SKM-1 treated with dmso at 0.1 percent for 144 hours (cell line): ENCODE measurements at regions not wholly inside any gene's neighbourhood (a gene's known extent, or its start where the extent isn't known, plus 50 kb on each side); places are given as distances from the start of the nearest gene placed in this dataset.

Experiments
- DNase-seq: peaks from one replicate; lab custom pipeline; 2025; ENCODE audit not compliant: unreplicated experiment; lab: John Stamatoyannopoulos, UW

DNA sequence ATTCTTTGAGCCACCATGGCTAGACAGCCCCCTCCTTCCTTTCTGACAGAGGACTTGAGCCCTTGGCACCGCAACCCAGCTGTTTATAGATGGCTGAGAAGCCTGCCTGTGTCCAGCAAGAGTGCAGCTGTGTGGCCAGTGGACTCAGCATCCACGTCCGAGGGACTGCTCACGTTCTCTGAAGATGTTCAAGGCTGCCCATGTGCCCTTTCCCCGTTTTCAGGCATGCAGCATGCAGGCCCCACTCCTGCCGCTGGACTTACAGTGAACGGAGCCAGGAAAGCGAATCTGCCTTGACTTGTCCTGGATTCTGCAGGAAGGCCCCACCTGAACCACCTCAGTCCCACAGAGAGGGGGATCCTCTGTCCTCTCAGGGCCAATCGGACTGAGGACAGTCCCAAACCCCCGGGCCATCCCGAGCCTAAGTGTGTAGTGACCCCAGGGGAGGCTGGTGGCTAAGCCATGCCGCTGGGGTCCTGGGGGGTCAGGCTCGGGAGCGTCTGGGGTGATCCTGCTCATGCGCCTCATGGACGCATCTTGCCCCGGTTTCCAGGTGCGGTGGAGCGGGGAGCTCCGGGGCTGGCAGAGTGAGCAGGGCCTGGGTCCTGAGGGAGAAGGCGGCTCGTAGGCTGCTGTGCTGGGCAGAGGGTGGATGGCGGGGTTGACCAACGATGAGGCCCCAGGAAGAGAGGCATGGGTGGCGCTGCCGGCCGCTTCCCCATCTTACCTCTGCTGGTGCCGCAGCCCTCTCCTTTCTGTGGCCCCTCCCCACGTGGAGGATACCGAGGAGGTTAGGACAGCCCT lies 170.7 kb downstream of the CTTN start:
- DNase-seq: no peak

DNA sequence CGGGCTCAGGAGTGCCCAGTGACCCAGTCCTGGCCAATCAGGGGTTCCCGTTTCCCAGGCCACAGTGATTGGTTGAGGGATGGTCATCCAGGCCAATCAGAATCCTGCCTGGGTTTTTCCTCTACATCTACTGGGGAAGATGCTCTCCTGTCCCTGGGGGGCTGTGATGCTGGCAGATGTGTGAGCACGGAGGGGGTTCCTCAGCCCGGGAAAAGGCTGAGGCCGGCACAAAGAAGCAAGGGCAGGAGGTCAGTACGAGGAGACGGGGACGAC lies 171.2 kb downstream of the CTTN start:
- no peak for DNase-seq

GRCh38 chr11:70569996-70570692 lies 171.8 kb downstream of the CTTN start:
- no peak for DNase-seq

DNA sequence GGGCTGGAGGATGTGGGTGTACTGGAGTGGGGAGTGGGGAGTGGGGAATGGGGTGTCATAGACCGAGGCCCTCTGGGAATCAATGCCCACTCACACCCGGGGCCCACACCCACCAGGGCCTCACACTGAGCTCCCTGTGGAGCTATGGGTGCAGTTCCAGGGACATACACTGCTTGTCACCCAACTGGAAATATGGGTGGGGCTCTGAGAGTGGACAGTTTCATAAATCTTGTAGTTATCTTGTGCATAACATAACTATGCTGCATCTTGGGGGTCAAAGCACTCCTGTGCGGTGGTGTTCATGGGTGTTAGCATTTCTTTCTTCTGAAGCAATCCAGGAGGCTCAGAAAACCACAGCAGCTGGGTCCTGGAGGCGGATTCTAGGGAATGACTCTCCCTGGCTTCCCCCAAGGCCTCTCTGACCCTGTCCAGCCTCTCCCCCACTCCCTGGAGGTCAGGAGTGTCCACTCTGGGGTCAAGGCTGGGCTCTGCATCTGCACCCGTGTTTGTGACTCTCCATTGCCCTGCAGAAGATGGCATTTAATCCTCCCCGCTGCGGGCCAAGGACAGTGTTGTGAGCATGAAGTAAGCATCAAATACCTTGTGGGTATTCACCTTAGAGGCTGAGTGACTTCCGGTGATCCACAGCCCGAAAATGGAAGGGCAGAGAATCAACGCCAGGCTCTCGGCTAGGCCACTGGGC lies 172.5 kb downstream of the CTTN start:
- no peak for DNase-seq

DNA sequence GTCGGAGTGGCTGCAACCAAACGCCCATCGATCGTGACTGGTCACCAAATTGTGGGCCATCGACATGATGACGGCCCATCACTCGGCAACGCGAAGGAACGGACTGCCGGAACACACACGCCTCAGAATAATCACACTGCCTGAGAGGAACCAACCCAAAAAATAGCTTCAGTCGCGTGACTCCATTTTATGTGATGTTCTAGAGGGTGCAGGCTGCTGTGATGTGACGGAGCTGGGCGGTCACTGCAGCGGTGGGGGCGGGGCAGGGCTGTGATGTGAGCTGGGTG lies 174.6 kb downstream of the CTTN start:
- no peak for DNase-seq

DNA sequence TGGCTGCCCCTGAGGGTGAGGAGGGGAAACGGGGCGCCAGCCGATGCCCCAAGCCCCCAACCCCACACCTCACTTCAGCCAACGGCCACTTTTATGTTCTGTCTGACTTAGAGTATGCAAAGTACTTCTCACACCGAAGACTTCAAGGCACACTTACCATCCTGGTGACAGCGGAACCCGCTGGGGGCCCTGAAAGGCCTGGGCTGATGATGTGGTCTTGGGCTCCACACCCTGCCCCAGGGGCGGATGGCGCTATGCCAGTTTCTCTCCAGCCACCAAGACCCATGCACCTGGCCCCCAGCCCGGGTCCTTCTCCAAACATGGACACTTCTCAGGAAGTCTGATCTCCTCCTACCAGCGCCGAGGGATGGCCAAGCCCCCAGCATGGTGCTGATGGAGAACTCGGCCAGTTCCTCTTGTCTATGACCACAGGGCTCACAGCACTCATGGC lies 175.4 kb downstream of the CTTN start:
- DNase-seq: no peak

- no peak for DNase-seq
Observed at GRCh38 chr11:70574725-70575347, 176.5 kb downstream of the CTTN start.

DNA sequence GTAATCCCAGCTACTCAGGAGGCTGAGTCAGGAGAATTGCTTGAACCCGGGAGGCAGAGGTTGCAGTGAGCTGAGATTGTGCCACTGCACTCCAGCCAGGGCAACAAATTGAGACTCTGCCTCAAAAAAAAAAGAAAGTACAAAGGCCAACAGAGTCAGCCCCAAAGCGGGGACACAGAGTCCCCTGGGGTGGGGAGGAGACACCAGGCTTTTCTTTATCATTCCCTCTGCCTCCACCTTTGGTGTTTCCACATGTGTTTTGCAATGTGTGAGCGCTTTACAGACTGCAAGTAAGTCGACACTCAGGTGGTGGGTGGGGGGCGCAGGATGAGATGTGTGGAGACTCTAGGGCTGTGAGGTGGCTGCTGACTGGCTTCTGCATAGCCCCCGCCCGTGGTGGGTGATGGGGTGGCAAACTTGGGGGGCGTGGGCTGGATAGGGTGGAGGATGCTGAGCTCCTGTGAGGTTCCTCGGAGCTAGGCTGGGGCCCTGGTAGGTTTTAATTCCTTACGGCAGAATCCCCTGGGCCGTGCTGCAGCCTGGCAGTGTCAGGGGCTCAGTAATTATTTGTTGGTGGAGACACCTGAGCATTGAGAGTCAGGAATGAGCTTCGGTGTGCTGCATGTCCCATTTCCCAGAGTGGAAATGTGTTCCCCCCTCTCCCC lies 177.2 kb downstream of the CTTN start:
- DNase-seq: no peak

- DNase-seq: no peak
Observed at GRCh38 chr11:70577258-70577603, 178.9 kb downstream of the CTTN start.

DNA sequence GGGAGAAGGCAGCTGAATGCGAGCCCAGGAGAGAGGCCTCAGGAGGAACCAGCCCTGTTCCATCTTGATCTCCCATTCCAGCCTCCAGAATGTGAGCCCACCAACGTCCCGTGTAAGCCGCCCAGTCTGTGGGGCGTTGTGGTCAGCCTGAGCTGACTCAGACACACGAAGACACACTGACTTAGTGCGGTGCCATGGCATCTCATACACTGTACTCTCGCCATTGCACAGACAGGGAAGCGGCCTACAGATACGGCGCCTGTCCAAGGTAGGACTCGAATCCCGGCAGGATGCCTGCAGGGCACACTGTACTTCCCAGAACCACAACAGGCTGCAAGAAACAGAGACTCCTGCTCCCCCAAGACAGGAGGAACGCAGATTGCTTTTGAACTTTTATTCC lies 179.6 kb downstream of the CTTN start:
- no peak for DNase-seq

DNA sequence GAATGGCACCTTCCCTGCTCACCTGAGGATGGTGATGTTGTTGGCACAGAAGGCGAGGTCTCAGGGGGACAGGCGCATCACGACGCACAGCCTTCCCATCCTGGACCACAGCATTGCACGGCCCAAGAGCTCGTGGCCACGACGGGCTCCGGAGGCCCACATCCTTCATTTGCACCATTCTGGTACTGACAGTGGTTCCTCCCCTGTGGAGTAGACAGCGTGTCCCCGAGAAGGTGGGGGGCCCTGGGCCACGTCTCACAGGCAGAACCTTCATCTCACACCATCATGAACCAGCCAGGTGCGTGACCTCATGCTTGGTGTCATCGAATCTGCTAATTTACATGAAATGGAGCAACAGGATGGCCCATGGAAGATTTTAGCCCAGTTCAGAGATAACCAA lies 180.0 kb downstream of the CTTN start:
- no peak for DNase-seq

DNA sequence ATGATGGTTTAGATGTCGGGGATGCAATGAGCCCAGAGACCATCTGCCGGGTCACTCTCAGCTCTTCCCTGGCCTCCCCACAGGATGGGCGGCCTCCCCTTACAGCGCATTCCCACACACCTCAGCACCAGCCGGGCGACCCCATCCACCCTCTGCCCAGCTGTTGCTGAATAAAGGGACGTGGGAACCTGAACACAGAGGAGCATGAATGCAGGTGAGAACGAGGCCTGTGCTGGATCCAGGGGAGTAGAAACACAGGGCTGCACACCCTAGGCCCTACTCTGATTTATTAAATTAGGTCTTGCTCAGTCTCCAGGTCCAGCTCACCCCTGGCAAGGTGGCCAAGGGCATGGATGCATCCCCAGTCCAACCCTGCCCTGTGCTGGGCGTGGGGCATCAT lies 180.5 kb downstream of the CTTN start:
- DNase-seq: no peak

DNA sequence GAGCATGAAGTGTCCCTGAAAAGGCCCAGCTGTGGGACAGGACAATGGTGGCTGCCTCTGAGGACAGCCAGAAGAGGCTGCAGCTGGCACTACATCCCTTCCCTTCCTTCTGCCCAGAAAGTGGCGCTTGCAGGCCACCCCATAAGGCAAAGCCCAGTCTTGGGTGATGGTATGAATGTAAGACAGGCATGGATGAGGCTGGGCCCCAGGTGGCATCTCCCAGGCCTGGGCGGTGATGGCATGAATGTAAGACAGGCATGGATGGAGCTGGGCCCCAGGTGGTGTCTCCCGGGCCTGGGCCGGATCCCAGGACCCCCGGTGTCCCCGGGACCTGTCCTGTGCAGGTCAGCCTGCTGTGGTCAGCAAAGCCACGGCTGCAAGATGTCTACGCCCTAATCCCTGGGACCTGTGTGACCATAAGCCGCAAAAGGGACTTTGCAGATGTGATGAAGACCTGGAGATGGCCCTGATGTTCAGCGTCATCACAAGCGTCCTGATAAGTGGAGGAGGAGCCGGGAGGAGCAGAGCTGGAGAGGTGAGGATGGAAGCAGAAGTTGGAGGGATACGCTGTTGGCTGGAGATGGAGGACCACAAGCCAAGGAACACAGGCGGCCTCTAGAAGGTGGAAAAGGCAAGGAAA lies 181.1 kb downstream of the CTTN start:
- no peak for DNase-seq

DNA sequence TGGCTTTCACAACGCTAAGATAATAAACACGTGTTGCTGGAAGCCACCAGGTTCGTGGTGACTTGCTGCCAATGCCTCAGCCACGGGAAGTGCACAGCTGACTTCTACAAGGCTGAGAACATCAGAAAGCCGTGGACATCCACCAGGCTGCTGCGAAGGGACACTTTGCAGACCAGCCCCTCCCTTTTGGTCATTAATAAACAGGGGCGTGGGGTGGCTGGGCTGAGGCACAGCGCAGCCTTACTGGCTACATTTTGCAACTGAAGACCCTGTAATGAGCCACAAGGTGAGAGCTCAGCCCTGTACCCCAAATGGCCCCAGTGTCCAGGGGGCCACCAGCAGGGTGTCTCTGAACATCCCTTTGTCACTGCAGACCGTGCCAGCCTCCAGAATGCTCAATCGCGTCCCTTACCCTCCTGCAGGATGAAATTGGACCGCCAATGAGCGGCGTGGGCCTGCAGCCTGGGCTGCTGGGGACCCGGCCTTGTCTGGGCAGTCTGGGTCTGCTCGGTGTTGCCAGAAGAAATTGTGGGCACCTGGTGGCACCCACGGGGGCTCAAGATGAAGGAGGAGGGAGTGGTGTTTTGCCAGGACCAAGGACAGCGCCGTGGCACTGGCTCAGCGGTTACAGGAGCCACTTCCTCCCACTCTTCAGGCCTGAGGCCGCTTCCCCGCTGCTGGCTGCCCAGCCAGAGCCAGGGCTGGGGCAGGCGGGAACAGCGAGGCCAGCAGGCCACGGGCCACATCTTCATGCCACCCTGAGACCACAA lies 181.9 kb downstream of the CTTN start:
- no peak for DNase-seq

DNA sequence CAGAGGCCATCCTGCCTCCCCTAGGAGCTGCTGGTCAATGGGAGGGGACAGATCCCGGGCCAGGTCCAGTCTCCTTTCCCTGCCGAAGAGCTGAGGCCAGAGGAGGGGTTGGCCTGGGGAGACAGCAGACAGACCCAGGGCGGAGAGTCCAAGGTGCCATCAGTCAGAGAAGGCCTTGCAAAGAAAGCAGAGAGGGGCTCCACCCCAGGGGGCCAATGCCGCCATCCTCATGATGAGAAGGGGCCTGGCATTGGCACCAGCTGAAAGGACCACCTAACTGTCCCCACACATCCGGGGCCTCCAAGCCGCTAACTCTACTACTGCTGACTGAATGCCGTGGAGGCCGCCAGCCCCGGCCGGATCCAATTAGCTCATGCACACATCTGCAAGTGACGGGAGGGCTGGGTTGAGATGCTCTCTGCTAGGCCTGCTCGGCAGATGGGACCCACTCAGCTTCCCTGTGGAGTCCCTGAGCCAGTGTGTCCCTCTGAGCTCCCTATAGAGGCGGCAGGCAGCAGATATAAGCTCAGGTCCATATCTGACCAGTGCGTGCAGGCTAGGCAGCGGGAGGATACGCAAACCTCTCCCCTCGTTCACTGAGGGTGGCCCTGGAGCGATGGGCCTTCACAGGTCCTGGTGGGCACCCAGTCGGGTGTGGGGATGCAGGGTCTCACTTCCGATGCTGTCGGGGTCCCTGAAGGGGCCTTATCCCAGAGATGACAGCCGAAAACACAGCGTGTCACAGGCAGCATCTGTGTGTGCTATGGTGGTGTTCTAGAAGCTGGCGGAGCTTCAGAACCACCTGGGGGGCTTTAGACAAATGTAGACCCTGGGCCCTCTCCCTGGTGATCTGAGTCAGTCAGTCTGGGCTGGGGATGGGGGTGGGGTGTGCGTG lies 183.9 kb downstream of the CTTN start:
- no peak for DNase-seq

DNA sequence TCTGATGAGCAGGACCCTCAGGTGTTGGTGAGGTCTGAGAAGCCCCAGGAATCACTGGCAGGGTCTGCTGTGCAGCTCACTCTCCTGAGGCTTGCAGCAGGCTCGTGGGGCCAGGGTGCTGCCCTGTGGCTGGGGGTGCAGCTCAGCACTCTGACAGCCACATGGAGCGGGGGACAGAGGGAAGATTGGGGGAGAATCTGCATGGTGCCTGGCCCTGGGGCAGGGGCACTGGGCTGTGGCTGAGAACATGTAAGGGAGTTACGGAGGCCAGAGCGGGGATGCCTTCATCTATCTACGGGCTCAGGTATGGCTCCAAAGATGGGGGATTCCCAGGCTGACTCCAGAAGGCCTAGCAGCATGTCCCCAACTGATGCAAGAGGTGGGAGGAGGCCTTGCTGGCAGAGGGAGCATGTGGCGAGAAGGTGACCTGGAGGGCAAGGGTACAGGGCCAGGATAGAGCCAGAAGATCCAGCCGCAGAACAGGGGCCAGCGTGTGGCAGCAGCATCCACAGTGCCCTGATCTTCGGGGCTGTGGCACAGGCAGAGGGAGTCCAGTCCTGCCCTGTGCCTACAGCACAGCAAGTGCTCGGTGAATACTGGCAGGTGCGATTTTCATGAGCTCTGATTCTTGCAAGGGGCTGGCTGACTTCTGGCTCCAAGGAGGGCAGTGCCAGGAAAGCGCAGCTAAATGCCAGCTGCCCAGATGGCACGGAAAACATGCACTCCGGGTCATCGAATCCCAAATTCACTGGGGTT lies 184.7 kb downstream of the CTTN start:
- no peak for DNase-seq

GRCh38 chr11:70583781-70584218 lies 185.5 kb downstream of the CTTN start:
- no peak for DNase-seq

DNA sequence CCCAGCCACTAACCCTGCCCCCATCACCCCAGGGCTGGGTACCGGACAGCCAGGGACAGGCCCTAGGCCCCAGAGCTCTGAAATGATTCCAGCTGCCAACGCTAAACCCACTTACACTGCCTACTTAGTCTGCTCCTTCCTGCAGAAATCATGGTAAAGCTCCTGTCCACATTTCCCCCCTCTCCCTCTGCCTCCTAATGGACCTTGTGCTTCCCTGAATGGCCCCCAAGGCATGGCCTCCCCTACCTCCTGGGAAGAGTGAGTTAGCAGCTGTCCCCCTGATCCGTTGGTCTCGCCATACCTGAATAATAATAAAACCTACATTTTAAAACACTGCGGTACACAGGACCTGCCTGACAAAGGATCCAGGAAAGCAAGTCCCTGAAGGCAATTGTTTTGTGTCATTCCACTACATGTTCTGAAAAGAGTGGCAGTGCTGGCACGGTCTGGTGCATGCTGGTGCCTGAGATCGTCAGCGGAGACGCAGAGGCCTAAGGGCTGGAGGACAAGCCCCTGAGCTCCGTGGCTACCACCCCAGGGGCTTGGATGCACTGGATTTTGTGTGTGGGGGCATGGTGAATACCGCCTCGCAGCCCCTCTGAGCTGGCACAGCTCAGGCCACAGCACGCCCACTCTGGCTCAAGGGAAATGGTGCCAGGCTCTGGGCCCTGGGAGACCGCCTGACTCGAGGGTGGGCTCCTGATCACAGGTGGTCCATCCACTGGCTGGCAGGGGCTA lies 186.3 kb downstream of the CTTN start:
- DNase-seq: no peak
